ENCODE measurements at regions not wholly inside any gene's neighbourhood (a gene's known extent, or its start where the extent isn't known, plus 50 kb on each side); places are given as distances from the start of the nearest gene placed in this dataset.
"Not testable (repeated sequence)": the region's sequence is repeated elsewhere in the genome, so short reads cannot be mapped to it uniquely, and the experiment has no call there.

GRCh38 chr3:147089286-147089685, 317.1 kb downstream of the ZIC4 start:
- no peak for DNase-seq (ENCODE audit: low read depth, low spot score)
- H3K27ac ChIP-seq (ENCODE audit: low read depth, low read length): no peak overlapping the region
- no peak for TF ChIP-seq CTCF (IDR thresholded peaks at IDR 0.05; ENCODE audit: low read depth, low read length)

DNA sequence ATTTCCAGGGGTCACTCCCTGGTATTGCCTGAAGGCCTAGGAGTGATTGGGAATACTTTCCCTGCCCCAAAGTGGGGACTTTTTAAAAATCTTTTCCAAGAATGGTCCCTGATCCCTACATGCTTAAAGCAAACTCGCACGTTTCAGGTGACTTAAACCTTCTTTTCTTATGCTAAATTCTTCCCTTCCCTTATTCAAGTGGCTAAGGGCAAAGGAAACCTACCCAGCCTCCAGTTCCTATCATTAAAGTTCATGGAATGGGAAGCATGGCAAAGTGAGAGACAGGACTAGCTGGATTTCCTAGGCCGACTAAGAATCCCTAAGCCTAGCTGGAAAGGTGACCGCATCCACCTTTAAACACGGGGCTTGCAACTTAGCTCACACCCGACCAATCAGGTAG, 346.8 kb downstream of the ZIC4 start:
- CTCF ChIA-PET, POLR2A ChIA-PET: not testable (repeated sequence)

More at GRCh38 chr3:147089286-147089685, 317.1 kb downstream of the ZIC4 start:
- Histone ChIP-seq H3K4me3 (ENCODE audit: low read depth, low read length) (no peak overlapping the region), H3K27me3 (ENCODE audit: control insufficient read depth, insufficient read depth, low read length) (no peaks in the 10 kb centered on the region), H3K9me3 (ENCODE audit: control insufficient read depth, insufficient read depth, low read length) (no peaks in the 10 kb centered on the region)
- ChIA-PET POLR2A (no interaction called here), CTCF (no interaction called here)

GRCh38 chr3:147049821-147050220, 356.5 kb downstream of the ZIC4 start:
- ChIA-PET POLR2A (no interaction called here), CTCF (interaction anchor here (1.1 kb wide), 1 partner anchor 141 kb away, joined by 3 read pairs; no protein-coding TSS in a partner anchor)
- H3K4me3 ChIP-seq (ENCODE audit: low read depth, low read length): no peak overlapping the region
- no peak for DNase-seq (ENCODE audit: low read depth, low spot score)
- no peaks in the 10 kb centered on the region for H3K27me3 ChIP-seq (ENCODE audit: control insufficient read depth, insufficient read depth, low read length)
- no peaks in the 10 kb centered on the region for H3K9me3 ChIP-seq (ENCODE audit: control insufficient read depth, insufficient read depth, low read length)
- H3K27ac ChIP-seq (ENCODE audit: low read depth, low read length): no peak overlapping the region
- TF ChIP-seq CTCF (IDR thresholded peaks at IDR 0.05; ENCODE audit: low read depth, low read length): no peak

More for the DNA sequence above, 346.8 kb downstream of the ZIC4 start:
- not testable (repeated sequence) for H3K27me3 ChIP-seq (ENCODE audit: control insufficient read depth, insufficient read depth, low read length); H3K27ac ChIP-seq (ENCODE audit: low read depth, low read length); H3K9me3 ChIP-seq (ENCODE audit: control insufficient read depth, insufficient read depth, low read length); H3K4me3 ChIP-seq (ENCODE audit: low read depth, low read length); DNase-seq (ENCODE audit: low read depth, low spot score)

DNA sequence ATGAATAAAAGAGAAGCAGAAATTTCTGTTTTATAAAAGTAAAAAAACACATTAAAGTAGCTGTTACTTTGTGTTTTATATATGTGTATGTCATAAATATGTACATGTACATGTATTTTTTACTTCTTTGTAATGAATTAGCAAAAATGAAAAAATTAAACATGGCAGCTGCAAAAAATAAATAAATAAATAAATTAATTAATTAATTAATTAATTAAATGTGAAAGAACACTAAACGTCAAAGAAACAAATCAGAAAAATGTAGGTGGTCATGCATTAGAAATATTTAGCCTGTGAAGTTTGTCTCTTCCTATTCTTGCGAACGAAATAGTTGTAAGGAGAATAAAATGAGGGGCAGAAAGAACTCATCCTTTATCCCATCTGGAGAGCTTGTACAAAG, 357.0 kb downstream of the ZIC4 start:
- no peak for TF ChIP-seq CTCF (IDR thresholded peaks at IDR 0.05; ENCODE audit: low read depth, low read length)
- H3K27me3 ChIP-seq (ENCODE audit: control insufficient read depth, insufficient read depth, low read length): no peaks in the 10 kb centered on the region
- CTCF ChIA-PET: interaction anchor here (0.6 kb wide), 1 partner anchor 669 kb away, joined by 3 read pairs; no protein-coding TSS in a partner anchor
- no peak overlapping the region for H3K27ac ChIP-seq (ENCODE audit: low read depth, low read length)
- no peak overlapping the region for H3K4me3 ChIP-seq (ENCODE audit: low read depth, low read length)
- no peak for DNase-seq (ENCODE audit: low read depth, low spot score)
- no peaks in the 10 kb centered on the region for H3K9me3 ChIP-seq (ENCODE audit: control insufficient read depth, insufficient read depth, low read length)
- POLR2A ChIA-PET: no interaction called here

DNA sequence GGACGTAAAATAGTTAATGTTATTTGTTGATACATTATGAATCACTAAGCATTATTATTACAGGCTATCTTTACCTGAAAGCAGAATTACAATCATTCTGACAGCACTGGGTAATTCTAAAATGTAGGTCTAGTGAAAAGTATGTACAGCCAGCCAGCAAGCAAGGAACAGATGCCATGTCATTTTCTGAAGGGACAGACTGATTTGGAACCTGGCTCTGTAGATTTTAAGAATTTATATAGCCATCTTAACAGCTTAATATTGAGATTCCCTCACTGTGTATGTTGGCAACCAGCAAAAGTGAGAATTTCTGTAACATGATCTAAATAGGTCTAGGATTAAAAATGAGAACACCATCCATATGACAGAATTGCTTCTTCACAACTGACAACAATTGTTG, 359.4 kb downstream of the ZIC4 start:
- CTCF ChIA-PET: no interaction called here

More for the DNA sequence above, 359.4 kb downstream of the ZIC4 start:
- no peak overlapping the region for H3K4me3 ChIP-seq (ENCODE audit: low read depth, low read length)
- H3K27ac ChIP-seq (ENCODE audit: low read depth, low read length): no peak overlapping the region
- H3K9me3 ChIP-seq (ENCODE audit: control insufficient read depth, insufficient read depth, low read length): no peaks in the 10 kb centered on the region
- POLR2A ChIA-PET: no interaction called here
- DNase-seq (ENCODE audit: low read depth, low spot score): no peak
- TF ChIP-seq CTCF (IDR thresholded peaks at IDR 0.05; ENCODE audit: low read depth, low read length): no peak
- H3K27me3 ChIP-seq (ENCODE audit: control insufficient read depth, insufficient read depth, low read length): no peaks in the 10 kb centered on the region
